Stomach (tissue), 4 donors: ENCODE measurements at regions not wholly inside any gene's neighbourhood (a gene's known extent, or its start where the extent isn't known, plus 50 kb on each side); places are given as distances from the start of the nearest gene placed in this dataset.

Source experiments
- POLR2A ChIP-seq, 4 donors: fragments of 450-650 bp; IDR thresholded peaks; one replicate each; pipeline ENCODE4 v1.6.1; 2016; ENCODE audit warnings: antibody characterized with exemption in 4 of 4, control low read depth in 2 of 4, mild to moderate bottlenecking in 1 of 4, moderate library complexity in 1 of 4
- POLR2AphosphoS5 ChIP-seq, 3 donors: sonication (generic); formaldehyde crosslinking; IDR thresholded peaks; one replicate each; pipeline ENCODE4 v1.6.1; 2016; ENCODE audit warnings: antibody characterized with exemption in 3 of 3
- TF ChIP-seq, protein P1 (sequence below), 7 experiments: fragments of 450-650 bp in 4 of 7; fragments of 200-600 bp in 3 of 7; sonication (generic) in 3 of 7; IDR thresholded peaks; one replicate each; pipeline ENCODE4 v1.5.1; 2016 to 2019; ENCODE audit warnings: antibody characterized with exemption in 7 of 7, control low read depth in 2 of 7, mild to moderate bottlenecking in 1 of 7

GRCh38 chr2:150997066-150997465 lies 264.6 kb downstream of the RBM43 start:
- TF ChIP-seq, protein P1, sequence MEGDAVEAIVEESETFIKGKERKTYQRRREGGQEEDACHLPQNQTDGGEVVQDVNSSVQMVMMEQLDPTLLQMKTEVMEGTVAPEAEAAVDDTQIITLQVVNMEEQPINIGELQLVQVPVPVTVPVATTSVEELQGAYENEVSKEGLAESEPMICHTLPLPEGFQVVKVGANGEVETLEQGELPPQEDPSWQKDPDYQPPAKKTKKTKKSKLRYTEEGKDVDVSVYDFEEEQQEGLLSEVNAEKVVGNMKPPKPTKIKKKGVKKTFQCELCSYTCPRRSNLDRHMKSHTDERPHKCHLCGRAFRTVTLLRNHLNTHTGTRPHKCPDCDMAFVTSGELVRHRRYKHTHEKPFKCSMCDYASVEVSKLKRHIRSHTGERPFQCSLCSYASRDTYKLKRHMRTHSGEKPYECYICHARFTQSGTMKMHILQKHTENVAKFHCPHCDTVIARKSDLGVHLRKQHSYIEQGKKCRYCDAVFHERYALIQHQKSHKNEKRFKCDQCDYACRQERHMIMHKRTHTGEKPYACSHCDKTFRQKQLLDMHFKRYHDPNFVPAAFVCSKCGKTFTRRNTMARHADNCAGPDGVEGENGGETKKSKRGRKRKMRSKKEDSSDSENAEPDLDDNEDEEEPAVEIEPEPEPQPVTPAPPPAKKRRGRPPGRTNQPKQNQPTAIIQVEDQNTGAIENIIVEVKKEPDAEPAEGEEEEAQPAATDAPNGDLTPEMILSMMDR (IDR thresholded peaks at IDR 0.05), result no peak
- TF ChIP-seq POLR2A (IDR thresholded peaks at IDR 0.05), result no peak
- no peak for TF ChIP-seq POLR2AphosphoS5 (IDR thresholded peaks at IDR 0.05)
